Left lung (tissue), 4 donors: ENCODE measurements at regions not wholly inside any gene's neighbourhood (a gene's known extent, or its start where the extent isn't known, plus 50 kb on each side); places are given as distances from the start of the nearest gene placed in this dataset.

Experiments used
- ATAC-seq: fragments of 200-7000 bp; cut with Tn5 transposase; one replicate; pipeline ENCODE4 v1.9.1; 2020; ENCODE audit warnings: moderate library complexity
- DNase-seq, 4 donors: peaks; one replicate each; pipeline ENCODE4 v3.0.0-alpha.2; 2013 to 2020
- H3K27ac ChIP-seq, 2 donors: fragments of 200-600 bp; sonication (generic) in 1 of 2; one replicate each; pipeline versions ENCODE4 v1.5.0 to v1.8.0; 2020 to 2021
- H3K27me3 ChIP-seq, 2 donors: fragments of 200-600 bp; sonication (generic) in 1 of 2; one replicate each; pipeline versions ENCODE4 v1.5.0 to v1.8.0; 2020 to 2021
- H3K36me3 ChIP-seq, 2 donors: fragments of 200-600 bp; sonication (generic) in 1 of 2; one replicate each; pipeline versions ENCODE4 v1.5.0 to v1.8.0; 2020 to 2021
- H3K4me1 ChIP-seq, 2 donors: fragments of 200-600 bp; one replicate each; pipeline ENCODE4 v1.8.0; 2021
- H3K4me3 ChIP-seq, 2 donors: fragments of 200-600 bp; sonication (generic) in 1 of 2; one replicate each; pipeline versions ENCODE4 v1.5.0 to v1.8.0; 2020 to 2021; ENCODE audit warnings: mild to moderate bottlenecking in 1 of 2
- H3K9me3 ChIP-seq, 2 donors: fragments of 200-600 bp; sonication (generic) in 1 of 2; one replicate each; pipeline versions ENCODE4 v1.5.0 to v1.8.0; 2020 to 2021
- CTCF ChIP-seq, 2 donors: fragments of 200-600 bp; sonication (generic) in 1 of 2; IDR thresholded peaks; one replicate each; pipeline versions ENCODE4 v1.5.0 to v1.8.0; 2021; ENCODE audit warnings: antibody characterized with exemption in 2 of 2
- intact Hi-C, 2 donors: fragments of 100-400 bp; cut with DNase I; formaldehyde crosslinking; loops; one replicate each; pipeline versions ENCODE4 v1.11.2 to v1.14.2; 2022
- donor health status: DM: no; HTN: yes; CAD: no.
- donor health status: DM: no; HTN: no; CAD: no.

GRCh38 chr19:31058676-31059340, 290.4 kb downstream of the TSHZ3 start:
- H3K9me3 ChIP-seq, result peaks cover 0 to 4% of the 10 kb centered on the region in 2 donors
- no peaks in the 10 kb centered on the region for H3K27me3 ChIP-seq
- TF ChIP-seq CTCF (IDR thresholded peaks at IDR 0.05), result no peak
- intact Hi-C loops, result no loop called here
- H3K4me3 ChIP-seq, result no peak overlapping the region
- no peaks in the 10 kb centered on the region for H3K36me3 ChIP-seq
- DNase-seq (no peak), ATAC-seq (no peak)
- H3K4me1 ChIP-seq, result no peaks in the 10 kb centered on the region
- H3K27ac ChIP-seq, result no peak overlapping the region

- Histone ChIP-seq H3K27me3 (no peaks in the 10 kb centered on the region), H3K36me3 (no peaks in the 10 kb centered on the region), H3K4me3 (no peak overlapping the region), H3K27ac (no peak overlapping the region), H3K9me3 (peaks cover 0 to 4% of the 10 kb centered on the region in 2 donors), H3K4me1 (no peaks in the 10 kb centered on the region)
- no peak for ATAC-seq
- no peak for DNase-seq
- intact Hi-C loops, result no loop called here
- no peak for TF ChIP-seq CTCF (IDR thresholded peaks at IDR 0.05)
Measured at GRCh38 chr19:31057476-31057875, 291.8 kb downstream of the TSHZ3 start.

GRCh38 chr19:31055454-31055853, 293.8 kb downstream of the TSHZ3 start:
- intact Hi-C loops, result no loop called here
- TF ChIP-seq CTCF (IDR thresholded peaks at IDR 0.05), result no peak
- peaks cover 0 to 3% of the 10 kb centered on the region in 2 donors for H3K9me3 ChIP-seq
- no peak for DNase-seq
- H3K4me1 ChIP-seq, result no peaks in the 10 kb centered on the region
- H3K27me3 ChIP-seq, result no peaks in the 10 kb centered on the region
- ATAC-seq, result no peak
- no peak overlapping the region for H3K27ac ChIP-seq
- no peaks in the 10 kb centered on the region for H3K36me3 ChIP-seq
- no peak overlapping the region for H3K4me3 ChIP-seq

GRCh38 chr19:31054430-31054829, 294.8 kb downstream of the TSHZ3 start:
- no peaks in the 10 kb centered on the region for H3K4me1 ChIP-seq
- no peaks in the 10 kb centered on the region for H3K36me3 ChIP-seq
- intact Hi-C loops, result no loop called here
- no peak overlapping the region for H3K4me3 ChIP-seq
- ATAC-seq, result peak; percentile 46
- no peaks in the 10 kb centered on the region for H3K27me3 ChIP-seq
- H3K9me3 ChIP-seq, result no peaks in the 10 kb centered on the region
- H3K27ac ChIP-seq, result no peak overlapping the region
- peak in 2 of 4 donors; percentile 24 to 35 for DNase-seq
- peak in 1 of 2 donors; percentile 11 for TF ChIP-seq CTCF (IDR thresholded peaks at IDR 0.05)

- DNase-seq, result no peak
- H3K27ac ChIP-seq, result no peak overlapping the region
- no peak overlapping the region for H3K4me3 ChIP-seq
- no peak for TF ChIP-seq CTCF (IDR thresholded peaks at IDR 0.05)
- no peaks in the 10 kb centered on the region for H3K4me1 ChIP-seq
- no peaks in the 10 kb centered on the region for H3K36me3 ChIP-seq
- H3K9me3 ChIP-seq, result peaks cover 0 to 4% of the 10 kb centered on the region in 2 donors
- intact Hi-C loops, result no loop called here
- ATAC-seq, result no peak
- no peaks in the 10 kb centered on the region for H3K27me3 ChIP-seq
Measured at GRCh38 chr19:31049431-31049830, 299.8 kb downstream of the TSHZ3 start.
